Ishikawa (cell line): ENCODE measurements at regions not wholly inside any gene's neighbourhood (a gene's known extent, or its start where the extent isn't known, plus 50 kb on each side); places are given as distances from the start of the nearest gene placed in this dataset.

ENCODE experiments used
- CEBPB ChIP-seq: IDR thresholded peaks from 2 replicates; pipeline ENCODE4 v1.6.1; 2012
- CREB1 ChIP-seq: IDR thresholded peaks from 2 replicates; pipeline ENCODE4 v1.6.1; 2012; ENCODE audit warnings: low read depth
- FOXM1 ChIP-seq: IDR thresholded peaks from 2 replicates; pipeline ENCODE4 v1.6.1; 2012; ENCODE audit warnings: low read depth, borderline replicate concordance
- RAD21 ChIP-seq: IDR thresholded peaks from 2 replicates; pipeline ENCODE4 v1.6.1; 2012; ENCODE audit warnings: low read depth
- REST ChIP-seq: IDR thresholded peaks from 2 replicates; pipeline ENCODE4 v1.6.1; 2012; ENCODE audit warnings: low read depth, mild to moderate bottlenecking
- TCF12 ChIP-seq: IDR thresholded peaks from 2 replicates; pipeline ENCODE4 v1.6.1; 2012; ENCODE audit warnings: low read depth
- USF1 ChIP-seq: IDR thresholded peaks from 2 replicates; pipeline ENCODE4 v1.6.1; 2012

GRCh38 chrX:9338986-9339385 is 125.9 kb upstream of the TBL1X start:
- TF ChIP-seq CREB1 (no peak), RAD21 (no peak), REST (no peak), TCF12 (no peak), FOXM1 (no peak), USF1 (no peak), CEBPB (no peak)
